ENCODE measurements at regions not wholly inside any gene's neighbourhood (a gene's known extent, or its start where the extent isn't known, plus 50 kb on each side); places are given as distances from the start of the nearest gene placed in this dataset.

- no peak for DNase-seq
Observed at GRCh38 chr1:185645162-185645640, 89.0 kb upstream of the HMCN1 start.

- DNase-seq, result no peak
Observed at GRCh38 chr1:185644531-185644930, 89.7 kb upstream of the HMCN1 start.

GRCh38 chr1:185636848-185637247 is 97.3 kb upstream of the HMCN1 start:
- DNase-seq, result no peak

- no peak for DNase-seq
Observed at GRCh38 chr1:185634704-185635103, 99.5 kb upstream of the HMCN1 start.

GRCh38 chr1:185632659-185633423 is 101.3 kb upstream of the HMCN1 start:
- DNase-seq, result no peak

GRCh38 chr1:185631843-185632242 is 102.3 kb upstream of the HMCN1 start:
- no peak for DNase-seq

- DNase-seq, result no peak
Observed at GRCh38 chr1:185627761-185628501, 106.3 kb upstream of the HMCN1 start.

GRCh38 chr1:185627171-185627570 is 107.0 kb upstream of the HMCN1 start:
- DNase-seq, result no peak

GRCh38 chr1:185626344-185626743 is 107.8 kb upstream of the HMCN1 start:
- DNase-seq, result no peak

GRCh38 chr1:185610954-185611353 is 123.2 kb upstream of the HMCN1 start:
- no peak for DNase-seq

- DNase-seq, result no peak
Observed at GRCh38 chr1:185608177-185608576, 126.0 kb upstream of the HMCN1 start.

- no peak for DNase-seq
Observed at GRCh38 chr1:185603158-185603557, 131.0 kb upstream of the HMCN1 start.

- no peak for DNase-seq
Observed at GRCh38 chr1:185601189-185601588, 133.0 kb upstream of the HMCN1 start.

- no peak for DNase-seq
Observed at GRCh38 chr1:185600641-185601040, 133.6 kb upstream of the HMCN1 start.

- no peak for DNase-seq
Observed at GRCh38 chr1:185598332-185598731, 135.9 kb upstream of the HMCN1 start.

GRCh38 chr1:185595835-185596667 is 138.1 kb upstream of the HMCN1 start:
- peak; percentile 57 for DNase-seq

GRCh38 chr1:185594786-185595410 is 139.3 kb upstream of the HMCN1 start:
- no peak for DNase-seq

GRCh38 chr1:185593271-185593670 is 140.9 kb upstream of the HMCN1 start:
- DNase-seq, result no peak

GRCh38 chr1:185585770-185586169 is 148.4 kb upstream of the HMCN1 start:
- no peak for DNase-seq

GRCh38 chr1:185581961-185582725 is 152.0 kb upstream of the HMCN1 start:
- DNase-seq, result no peak

- no peak for DNase-seq
Observed at GRCh38 chr1:185581020-185581419, 153.2 kb upstream of the HMCN1 start.

GRCh38 chr1:185578293-185578692 is 155.9 kb upstream of the HMCN1 start:
- no peak for DNase-seq
